GM08714 (cell line): ENCODE measurements at regions not wholly inside any gene's neighbourhood (a gene's known extent, or its start where the extent isn't known, plus 50 kb on each side); places are given as distances from the start of the nearest gene placed in this dataset.

Source experiments
- H3K4me3 ChIP-seq: fragments of 200-500 bp; sonication (Bioruptor generic); 2 replicates; pipeline ENCODE4 v1.5.1; 2014; ENCODE audit warnings: mild to moderate bottlenecking, low read length, inconsistent platforms
- ZNF274 ChIP-seq: IDR thresholded peaks from 2 replicates; pipeline ENCODE4 v1.6.1; 2012; ENCODE audit warnings: mild to moderate bottlenecking, low read depth, low read length

GRCh38 chr2:45093181-45093580 lies 83.9 kb upstream of the SIX2 start:
- H3K4me3 ChIP-seq = no peak overlapping the region
- TF ChIP-seq ZNF274 = no peak

- H3K4me3 ChIP-seq = no peak overlapping the region
- no peak for TF ChIP-seq ZNF274
Observed at GRCh38 chr2:45089554-45090261, 80.5 kb upstream of the SIX2 start.

- TF ChIP-seq ZNF274 = no peak
Observed at GRCh38 chr2:45085487-45085886, 76.2 kb upstream of the SIX2 start.

GRCh38 chr2:45084361-45085020 lies 75.2 kb upstream of the SIX2 start:
- TF ChIP-seq ZNF274 = no peak
- H3K4me3 ChIP-seq = no peak overlapping the region

More at GRCh38 chr2:45085487-45085886, 76.2 kb upstream of the SIX2 start:
- no peak overlapping the region for H3K4me3 ChIP-seq

GRCh38 chr2:45083175-45083574 lies 73.9 kb upstream of the SIX2 start:
- no peak overlapping the region for H3K4me3 ChIP-seq
- TF ChIP-seq ZNF274 = no peak

GRCh38 chr2:45074713-45075112 lies 65.5 kb upstream of the SIX2 start:
- TF ChIP-seq ZNF274 = no peak
- H3K4me3 ChIP-seq = no peak overlapping the region

GRCh38 chr2:45072862-45073237 lies 63.6 kb upstream of the SIX2 start:
- no peak overlapping the region for H3K4me3 ChIP-seq
- no peak for TF ChIP-seq ZNF274

- TF ChIP-seq ZNF274 = no peak
- no peak overlapping the region for H3K4me3 ChIP-seq
Observed at GRCh38 chr2:45072064-45072861, 63.0 kb upstream of the SIX2 start.

GRCh38 chr2:45070113-45070652 lies 60.9 kb upstream of the SIX2 start:
- no peak for TF ChIP-seq ZNF274
- no peak overlapping the region for H3K4me3 ChIP-seq

- H3K4me3 ChIP-seq = no peak overlapping the region
- TF ChIP-seq ZNF274 = no peak
Observed at GRCh38 chr2:45069684-45070083, 60.4 kb upstream of the SIX2 start.

- no peak overlapping the region for H3K4me3 ChIP-seq
Observed at GRCh38 chr2:45068571-45069140, 59.4 kb upstream of the SIX2 start.

GRCh38 chr2:45067859-45068570 lies 58.8 kb upstream of the SIX2 start:
- H3K4me3 ChIP-seq = no peak overlapping the region
- no peak for TF ChIP-seq ZNF274

More at GRCh38 chr2:45068571-45069140, 59.4 kb upstream of the SIX2 start:
- no peak for TF ChIP-seq ZNF274
